Activated CD4-positive, CD25-positive, alpha-beta regulatory T cell treated with anti-CD3 and anti-CD28 coated beads, Interleukin-2, amount 50 U/mL, for 24 hours (primary cell): ENCODE measurements at regions not wholly inside any gene's neighbourhood (a gene's known extent, or its start where the extent isn't known, plus 50 kb on each side); places are given as distances from the start of the nearest gene placed in this dataset.

Experiments
- ATAC-seq, 2 donors: fragments of 150-1000 bp; cut with Tn5 transposase; one replicate each; pipeline ENCODE4 v1.10.0; 2021; ENCODE audit warnings: mild to moderate bottlenecking in 1 of 2, moderate library complexity in 1 of 2

GRCh38 chr19:30130356-30131122 lies 188.5 kb downstream of the URI1 start:
- ATAC-seq = no peak

GRCh38 chr19:30131246-30131645 lies 189.2 kb downstream of the URI1 start:
- ATAC-seq = no peak

- no peak for ATAC-seq
Measured at GRCh38 chr19:30131722-30132291, 189.8 kb downstream of the URI1 start.

GRCh38 chr19:30132343-30133075 lies 190.5 kb downstream of the URI1 start:
- ATAC-seq = no peak

- ATAC-seq = no peak
Measured at GRCh38 chr19:30133803-30134202, 191.8 kb downstream of the URI1 start.

GRCh38 chr19:30135093-30135757 lies 193.2 kb downstream of the URI1 start:
- ATAC-seq = no peak

GRCh38 chr19:30135797-30136196 lies 193.8 kb downstream of the URI1 start:
- no peak for ATAC-seq

- ATAC-seq = no peak
Measured at GRCh38 chr19:30136611-30137195, 194.7 kb downstream of the URI1 start.

- no peak for ATAC-seq
Measured at GRCh38 chr19:30137747-30138146, 195.7 kb downstream of the URI1 start.

- no peak for ATAC-seq
Measured at GRCh38 chr19:30144242-30144758, 202.3 kb downstream of the URI1 start.

- ATAC-seq = no peak
Measured at GRCh38 chr19:30144802-30145201, 202.8 kb downstream of the URI1 start.

GRCh38 chr19:30145467-30145866 lies 203.4 kb downstream of the URI1 start:
- no peak for ATAC-seq

GRCh38 chr19:30146346-30146745 lies 204.3 kb downstream of the URI1 start:
- no peak for ATAC-seq

- ATAC-seq = no peak
Measured at GRCh38 chr19:30148039-30148790, 206.2 kb downstream of the URI1 start.

GRCh38 chr19:30148803-30149202 lies 206.8 kb downstream of the URI1 start:
- ATAC-seq = no peak

GRCh38 chr19:30149300-30149699 lies 207.3 kb downstream of the URI1 start:
- ATAC-seq = no peak

- ATAC-seq = no peak
Measured at GRCh38 chr19:30150626-30151025, 208.6 kb downstream of the URI1 start.

GRCh38 chr19:30151081-30151480 lies 209.0 kb downstream of the URI1 start:
- no peak for ATAC-seq

- ATAC-seq = no peak
Measured at GRCh38 chr19:30152510-30153291, 210.7 kb downstream of the URI1 start.

GRCh38 chr19:30153326-30154210 lies 211.5 kb downstream of the URI1 start:
- no peak for ATAC-seq
